GM10266 (cell line): ENCODE measurements at regions not wholly inside any gene's neighbourhood (a gene's known extent, or its start where the extent isn't known, plus 50 kb on each side); places are given as distances from the start of the nearest gene placed in this dataset.

ENCODE experiments used
- DNase-seq: peaks from one replicate; pipeline ENCODE4 v3.0.0; 2012; ENCODE audit errors: extremely low spot score
- TF ChIP-seq, protein P1 (sequence below): IDR thresholded peaks from 2 replicates; pipeline ENCODE4 v1.5.1; 2012; ENCODE audit warnings: mild to moderate bottlenecking, low read depth; ENCODE audit not compliant: control insufficient read depth, insufficient read depth; ENCODE audit errors: missing control alignments

DNA sequence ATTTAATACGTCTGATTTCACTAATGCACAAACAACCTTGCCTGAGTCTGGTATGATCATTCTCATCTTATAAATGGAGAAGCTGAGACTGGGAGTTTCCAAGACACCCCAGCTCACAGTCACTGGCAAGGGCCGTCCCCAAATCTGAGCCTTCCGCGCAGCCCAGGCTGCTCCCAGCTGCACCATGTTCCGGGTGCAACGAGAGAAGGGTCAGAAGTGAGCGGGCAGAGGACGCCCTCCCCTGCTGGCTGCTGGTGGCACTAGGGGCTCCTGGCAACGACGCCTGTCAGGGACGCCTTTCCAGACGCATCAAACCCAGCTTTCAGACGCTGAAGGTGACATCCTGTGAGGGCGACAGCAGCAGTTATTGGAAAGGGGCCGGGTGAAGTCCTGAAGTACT, 115.3 kb upstream of the PROKR2 start:
- TF ChIP-seq, protein P1, sequence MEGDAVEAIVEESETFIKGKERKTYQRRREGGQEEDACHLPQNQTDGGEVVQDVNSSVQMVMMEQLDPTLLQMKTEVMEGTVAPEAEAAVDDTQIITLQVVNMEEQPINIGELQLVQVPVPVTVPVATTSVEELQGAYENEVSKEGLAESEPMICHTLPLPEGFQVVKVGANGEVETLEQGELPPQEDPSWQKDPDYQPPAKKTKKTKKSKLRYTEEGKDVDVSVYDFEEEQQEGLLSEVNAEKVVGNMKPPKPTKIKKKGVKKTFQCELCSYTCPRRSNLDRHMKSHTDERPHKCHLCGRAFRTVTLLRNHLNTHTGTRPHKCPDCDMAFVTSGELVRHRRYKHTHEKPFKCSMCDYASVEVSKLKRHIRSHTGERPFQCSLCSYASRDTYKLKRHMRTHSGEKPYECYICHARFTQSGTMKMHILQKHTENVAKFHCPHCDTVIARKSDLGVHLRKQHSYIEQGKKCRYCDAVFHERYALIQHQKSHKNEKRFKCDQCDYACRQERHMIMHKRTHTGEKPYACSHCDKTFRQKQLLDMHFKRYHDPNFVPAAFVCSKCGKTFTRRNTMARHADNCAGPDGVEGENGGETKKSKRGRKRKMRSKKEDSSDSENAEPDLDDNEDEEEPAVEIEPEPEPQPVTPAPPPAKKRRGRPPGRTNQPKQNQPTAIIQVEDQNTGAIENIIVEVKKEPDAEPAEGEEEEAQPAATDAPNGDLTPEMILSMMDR: no peak
- no peak for DNase-seq

DNA sequence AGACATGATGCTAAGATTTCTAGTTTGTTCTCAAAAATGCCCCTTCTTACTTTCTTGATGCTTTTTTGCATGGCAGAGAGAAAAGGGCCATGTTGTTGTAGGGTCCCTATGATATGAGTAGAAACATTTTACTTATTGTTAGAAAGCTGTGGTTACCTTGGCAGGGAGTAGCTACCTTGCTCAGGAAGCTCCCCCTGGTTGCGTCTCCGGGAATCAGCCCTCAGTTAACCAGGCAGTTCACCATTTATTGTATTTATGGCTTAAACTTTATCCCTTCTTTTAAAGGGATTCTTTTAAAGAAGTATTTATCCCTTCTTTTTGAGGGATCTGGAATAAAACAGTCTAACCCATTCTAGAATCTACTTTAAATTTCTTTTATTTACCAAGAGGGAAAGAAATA, 113.9 kb upstream of the PROKR2 start:
- TF ChIP-seq, protein P1: no peak
- no peak for DNase-seq

DNA sequence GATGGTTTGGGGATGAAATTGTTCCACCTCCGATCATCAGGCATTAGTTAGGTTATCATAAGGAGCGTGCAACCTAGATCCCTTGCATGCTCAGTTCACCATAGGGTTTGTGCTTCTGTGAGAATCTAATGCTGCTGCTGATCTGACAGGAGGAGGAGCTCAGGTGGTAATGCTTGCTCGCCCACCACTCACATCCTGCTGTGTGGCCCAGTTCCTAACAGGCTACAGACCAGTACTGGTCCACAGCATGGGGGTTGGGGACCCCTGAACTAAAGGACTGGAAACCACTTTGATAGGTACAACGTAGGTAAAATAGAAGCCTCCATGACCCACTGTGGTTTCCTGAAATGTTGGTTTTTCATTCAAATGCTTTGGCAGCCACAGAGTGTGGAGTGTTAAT, 109.3 kb upstream of the PROKR2 start:
- TF ChIP-seq, protein P1: no peak
- DNase-seq: no peak

DNA sequence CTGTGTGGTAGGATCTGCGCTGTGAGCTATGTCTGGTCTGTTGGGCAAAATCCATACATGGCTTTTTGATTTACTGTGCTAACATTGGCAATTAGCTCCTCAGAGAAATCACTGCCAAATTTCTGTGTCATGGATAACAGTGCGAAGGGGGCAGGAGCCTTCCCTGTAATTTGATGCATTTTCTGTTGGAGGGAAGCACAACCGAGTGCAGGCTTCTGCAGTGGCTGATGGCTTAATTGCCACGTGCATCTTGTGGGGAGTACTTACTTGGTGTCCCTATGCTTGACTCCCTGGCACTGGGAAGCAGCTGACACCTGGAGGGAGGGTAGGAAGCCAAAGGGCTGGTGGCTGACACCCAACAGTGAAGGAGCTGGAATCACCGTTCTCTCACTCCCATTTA, 99.3 kb upstream of the PROKR2 start:
- TF ChIP-seq, protein P1: no peak
- DNase-seq: no peak

DNA sequence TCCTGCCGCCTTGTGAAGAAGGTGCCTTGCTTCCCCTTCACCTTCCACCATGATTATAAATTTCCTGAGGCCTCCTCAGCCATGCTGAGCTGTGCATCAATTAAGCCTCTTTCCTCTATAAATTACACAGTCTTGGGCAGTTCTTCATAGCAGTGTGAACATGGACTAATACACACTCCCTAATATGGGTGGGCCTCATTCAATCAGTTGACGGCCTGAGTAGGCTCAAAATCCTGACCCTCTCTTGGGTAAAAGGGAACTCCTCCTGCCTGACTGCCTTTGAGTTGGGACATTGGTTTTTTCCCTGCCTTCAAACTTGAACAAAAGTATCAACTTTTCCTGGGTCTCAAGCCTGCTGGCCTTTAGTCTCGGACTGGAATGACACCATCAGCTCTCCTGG, 96.6 kb upstream of the PROKR2 start:
- TF ChIP-seq, protein P1: no peak
- no peak for DNase-seq

DNA sequence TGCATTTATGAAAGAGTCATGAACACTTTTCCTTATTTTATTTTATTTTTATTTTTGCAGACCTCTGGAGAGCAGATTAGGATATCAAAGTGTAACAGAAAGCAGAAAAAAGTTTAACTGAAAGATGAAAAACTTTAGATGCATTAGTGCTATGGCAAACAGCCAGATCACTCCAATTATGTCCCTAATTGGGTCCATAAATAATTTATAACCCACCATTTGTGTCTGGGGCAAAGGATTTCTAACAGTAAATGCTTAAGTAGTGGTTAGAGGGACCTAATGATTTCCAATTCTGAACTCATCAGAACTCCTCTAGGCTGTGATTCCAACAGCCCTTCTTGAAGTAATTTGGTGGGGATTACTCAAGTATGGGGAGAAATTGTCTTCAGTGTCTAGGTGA, 93.7 kb upstream of the PROKR2 start:
- no peak for DNase-seq
- TF ChIP-seq, protein P1: no peak

DNA sequence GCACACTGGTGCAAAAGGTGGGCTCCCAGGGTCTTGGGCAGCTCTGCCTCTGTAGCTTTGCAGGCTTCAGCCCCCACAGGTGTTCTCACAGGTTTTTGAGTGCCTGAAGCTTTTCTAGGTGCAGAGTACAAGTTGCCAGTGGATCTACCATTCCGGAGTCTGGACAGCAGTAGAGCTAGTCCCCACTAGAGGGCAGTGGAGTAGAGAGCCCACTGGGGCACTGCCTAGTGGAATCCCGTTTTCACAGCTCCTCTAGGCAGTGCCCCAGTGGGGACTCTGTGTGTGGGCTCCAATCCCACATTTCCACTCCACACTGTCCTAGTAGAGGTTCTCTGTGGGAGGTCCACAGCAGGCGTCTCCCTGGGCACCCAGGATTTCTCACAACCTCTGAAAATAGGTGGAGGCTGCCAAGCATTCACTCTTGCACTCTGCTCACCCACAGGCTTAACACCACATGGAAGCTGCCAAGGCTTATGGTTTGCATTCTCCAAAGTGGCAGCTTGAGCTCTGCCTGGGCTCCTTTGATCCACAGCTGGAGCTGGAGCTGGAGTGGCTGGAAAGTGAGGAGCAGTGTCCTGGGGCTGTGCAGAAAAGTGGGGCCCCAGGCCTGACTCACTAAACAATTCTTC, 86.3 kb upstream of the PROKR2 start:
- peak; percentile 41 for DNase-seq
- TF ChIP-seq, protein P1: peak; percentile 62
